ENCODE measurements at regions not wholly inside any gene's neighbourhood (a gene's known extent, or its start where the extent isn't known, plus 50 kb on each side); places are given as distances from the start of the nearest gene placed in this dataset.

GRCh38 chr3:474828-475227 lies 278.3 kb downstream of the CHL1 start:
- TF ChIP-seq, protein P1, sequence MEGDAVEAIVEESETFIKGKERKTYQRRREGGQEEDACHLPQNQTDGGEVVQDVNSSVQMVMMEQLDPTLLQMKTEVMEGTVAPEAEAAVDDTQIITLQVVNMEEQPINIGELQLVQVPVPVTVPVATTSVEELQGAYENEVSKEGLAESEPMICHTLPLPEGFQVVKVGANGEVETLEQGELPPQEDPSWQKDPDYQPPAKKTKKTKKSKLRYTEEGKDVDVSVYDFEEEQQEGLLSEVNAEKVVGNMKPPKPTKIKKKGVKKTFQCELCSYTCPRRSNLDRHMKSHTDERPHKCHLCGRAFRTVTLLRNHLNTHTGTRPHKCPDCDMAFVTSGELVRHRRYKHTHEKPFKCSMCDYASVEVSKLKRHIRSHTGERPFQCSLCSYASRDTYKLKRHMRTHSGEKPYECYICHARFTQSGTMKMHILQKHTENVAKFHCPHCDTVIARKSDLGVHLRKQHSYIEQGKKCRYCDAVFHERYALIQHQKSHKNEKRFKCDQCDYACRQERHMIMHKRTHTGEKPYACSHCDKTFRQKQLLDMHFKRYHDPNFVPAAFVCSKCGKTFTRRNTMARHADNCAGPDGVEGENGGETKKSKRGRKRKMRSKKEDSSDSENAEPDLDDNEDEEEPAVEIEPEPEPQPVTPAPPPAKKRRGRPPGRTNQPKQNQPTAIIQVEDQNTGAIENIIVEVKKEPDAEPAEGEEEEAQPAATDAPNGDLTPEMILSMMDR (IDR thresholded peaks at IDR 0.05): no peak
- no peak for TF ChIP-seq POLR2A (IDR thresholded peaks at IDR 0.05)
- TF ChIP-seq EP300 (IDR thresholded peaks at IDR 0.05): no peak

Measured in sigmoid colon (tissue), 4 donors.